ENCODE measurements at regions not wholly inside any gene's neighbourhood (a gene's known extent, or its start where the extent isn't known, plus 50 kb on each side); places are given as distances from the start of the nearest gene placed in this dataset.

DNA sequence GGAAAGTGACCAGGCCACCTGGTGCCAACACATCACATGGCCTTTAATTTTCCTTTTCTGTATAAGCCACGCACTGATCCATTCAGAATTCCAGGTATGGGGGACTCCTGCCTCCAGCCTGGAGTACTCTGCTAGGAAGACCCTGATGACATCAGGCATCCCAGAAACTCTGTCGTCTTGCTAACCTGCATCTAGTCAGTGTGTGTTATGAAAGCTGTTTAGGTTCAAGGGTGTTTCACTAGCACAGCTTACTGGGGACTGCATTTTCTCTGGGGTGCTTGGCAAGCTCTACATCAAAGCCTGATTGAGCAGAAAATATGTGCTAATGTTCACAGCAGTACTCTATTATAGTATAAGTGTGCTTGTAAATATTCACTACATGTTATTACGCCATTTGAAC is 100.6 kb upstream of the MGMT start:
- Mint-ChIP-seq H3K4me1 (ENCODE audit: low read depth in 2 of 2) (no peaks in the 10 kb centered on the region), H3K27me3 (peaks cover 25 to 36% of the 10 kb centered on the region in 2 donors), H3K27ac (no peak overlapping the region), H3K36me3 (ENCODE audit: insufficient read depth) (peaks cover 2% of the 10 kb centered on the region), H3K9me3 (no peaks in the 10 kb centered on the region), H3K4me3 (no peak overlapping the region)
- DNase-seq (no peak), ATAC-seq (replicated peaks) (no peak)

GRCh38 chr10:129369566-129369965 is 97.5 kb upstream of the MGMT start:
- H3K4me1 Mint-ChIP-seq (ENCODE audit: low read depth in 2 of 2): no peaks in the 10 kb centered on the region
- H3K9me3 Mint-ChIP-seq: no peaks in the 10 kb centered on the region
- ATAC-seq (replicated peaks): no peak
- no peak overlapping the region for H3K4me3 Mint-ChIP-seq
- no peak for DNase-seq
- peaks cover 20 to 54% of the 10 kb centered on the region in 2 donors for H3K27me3 Mint-ChIP-seq
- H3K36me3 Mint-ChIP-seq (ENCODE audit: insufficient read depth): no peaks in the 10 kb centered on the region
- no peak overlapping the region for H3K27ac Mint-ChIP-seq

GRCh38 chr10:129371541-129371940 is 95.5 kb upstream of the MGMT start:
- DNase-seq (no peak), ATAC-seq (replicated peaks) (no peak)
- H3K9me3 Mint-ChIP-seq: no peaks in the 10 kb centered on the region
- peaks cover 20 to 54% of the 10 kb centered on the region in 2 donors for H3K27me3 Mint-ChIP-seq
- H3K27ac Mint-ChIP-seq: no peak overlapping the region
- no peaks in the 10 kb centered on the region for H3K4me1 Mint-ChIP-seq (ENCODE audit: low read depth in 2 of 2)
- H3K36me3 Mint-ChIP-seq (ENCODE audit: insufficient read depth): no peaks in the 10 kb centered on the region
- no peak overlapping the region for H3K4me3 Mint-ChIP-seq

GRCh38 chr10:129372172-129372571 is 94.9 kb upstream of the MGMT start:
- ATAC-seq (replicated peaks): no peak
- Mint-ChIP-seq H3K9me3 (no peaks in the 10 kb centered on the region), H3K4me3 (no peak overlapping the region), H3K4me1 (ENCODE audit: low read depth in 2 of 2) (no peaks in the 10 kb centered on the region), H3K27ac (no peak overlapping the region), H3K27me3 (peaks cover 21 to 54% of the 10 kb centered on the region in 2 donors), H3K36me3 (ENCODE audit: insufficient read depth) (no peaks in the 10 kb centered on the region)
- no peak for DNase-seq

DNA sequence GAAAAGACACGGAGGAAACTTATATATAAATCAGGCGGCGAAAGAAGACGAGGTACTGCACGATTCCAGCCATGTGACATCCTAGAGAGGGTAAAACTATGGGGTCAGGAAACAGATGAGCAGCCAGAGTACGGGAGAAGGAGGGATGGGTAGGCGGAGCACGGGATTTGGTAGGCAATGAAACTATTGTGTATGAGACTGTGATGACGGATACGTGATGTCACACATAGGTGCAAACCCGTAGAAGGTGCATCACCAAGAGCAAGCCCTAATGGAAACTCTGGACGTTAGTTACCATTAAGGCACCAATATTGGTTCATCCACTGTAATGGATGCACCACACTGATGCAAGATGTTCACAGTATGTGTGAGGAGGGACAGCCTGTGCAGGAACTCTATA is 93.8 kb upstream of the MGMT start:
- DNase-seq (no peak), ATAC-seq (replicated peaks) (no peak)
- Mint-ChIP-seq H3K4me3 (no peak overlapping the region), H3K27me3 (peaks cover 32 to 54% of the 10 kb centered on the region in 2 donors), H3K4me1 (ENCODE audit: low read depth in 2 of 2) (no peaks in the 10 kb centered on the region), H3K9me3 (no peaks in the 10 kb centered on the region), H3K36me3 (ENCODE audit: insufficient read depth) (no peaks in the 10 kb centered on the region), H3K27ac (no peak overlapping the region)

- Mint-ChIP-seq H3K4me3 (no peak overlapping the region), H3K27ac (no peak overlapping the region), H3K4me1 (ENCODE audit: low read depth in 2 of 2) (no peaks in the 10 kb centered on the region), H3K9me3 (no peaks in the 10 kb centered on the region), H3K36me3 (ENCODE audit: insufficient read depth) (no peaks in the 10 kb centered on the region), H3K27me3 (peaks cover 37 to 54% of the 10 kb centered on the region in 2 donors)
- DNase-seq: no peak
- ATAC-seq (replicated peaks): no peak
Observed at GRCh38 chr10:129373718-129374117, 93.3 kb upstream of the MGMT start.

DNA sequence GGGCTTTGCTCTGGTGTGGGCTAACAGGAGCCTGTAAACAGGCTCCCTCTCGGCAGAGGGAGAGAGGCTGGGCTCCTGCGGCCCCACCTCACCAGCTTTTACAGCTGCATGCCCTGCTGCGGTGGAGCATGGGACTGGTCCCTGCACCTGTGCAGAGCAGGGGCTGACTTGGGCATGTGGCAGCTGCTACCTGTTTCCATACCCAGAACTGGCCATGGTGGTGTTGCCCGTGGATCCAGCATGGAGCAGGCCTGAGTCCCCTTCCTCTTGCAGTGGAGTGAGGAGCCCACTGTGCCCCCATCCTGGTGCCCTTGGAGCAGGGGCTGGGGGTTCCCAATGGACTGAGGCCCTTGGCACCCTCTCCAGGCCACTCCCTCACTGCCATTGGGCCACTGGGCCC is 91.9 kb upstream of the MGMT start:
- Mint-ChIP-seq H3K36me3 (ENCODE audit: insufficient read depth) (no peaks in the 10 kb centered on the region), H3K27me3 (peaks cover 38 to 49% of the 10 kb centered on the region in 2 donors), H3K9me3 (no peaks in the 10 kb centered on the region), H3K4me1 (ENCODE audit: low read depth in 2 of 2) (no peaks in the 10 kb centered on the region), H3K27ac (no peak overlapping the region), H3K4me3 (no peak overlapping the region)
- ATAC-seq (replicated peaks) (no peak), DNase-seq (no peak)

- Mint-ChIP-seq H3K27me3 (peaks cover 38 to 49% of the 10 kb centered on the region in 2 donors), H3K9me3 (no peaks in the 10 kb centered on the region), H3K4me3 (no peak overlapping the region), H3K36me3 (ENCODE audit: insufficient read depth) (no peaks in the 10 kb centered on the region), H3K4me1 (ENCODE audit: low read depth in 2 of 2) (no peaks in the 10 kb centered on the region), H3K27ac (no peak overlapping the region)
- ATAC-seq (replicated peaks) (no peak), DNase-seq (no peak)
Observed at GRCh38 chr10:129375912-129376311, 91.1 kb upstream of the MGMT start.

- no peaks in the 10 kb centered on the region for H3K9me3 Mint-ChIP-seq
- no peak for DNase-seq
- H3K4me3 Mint-ChIP-seq: no peak overlapping the region
- peaks cover 24 to 32% of the 10 kb centered on the region in 2 donors for H3K27me3 Mint-ChIP-seq
- H3K27ac Mint-ChIP-seq: no peak overlapping the region
- no peak for ATAC-seq (replicated peaks)
- no peaks in the 10 kb centered on the region for H3K36me3 Mint-ChIP-seq (ENCODE audit: insufficient read depth)
- no peaks in the 10 kb centered on the region for H3K4me1 Mint-ChIP-seq (ENCODE audit: low read depth in 2 of 2)
Observed at GRCh38 chr10:129380279-129380678, 86.8 kb upstream of the MGMT start.

- H3K27ac Mint-ChIP-seq: no peak overlapping the region
- no peaks in the 10 kb centered on the region for H3K9me3 Mint-ChIP-seq
Observed at GRCh38 chr10:129381741-129382140, 85.3 kb upstream of the MGMT start.

DNA sequence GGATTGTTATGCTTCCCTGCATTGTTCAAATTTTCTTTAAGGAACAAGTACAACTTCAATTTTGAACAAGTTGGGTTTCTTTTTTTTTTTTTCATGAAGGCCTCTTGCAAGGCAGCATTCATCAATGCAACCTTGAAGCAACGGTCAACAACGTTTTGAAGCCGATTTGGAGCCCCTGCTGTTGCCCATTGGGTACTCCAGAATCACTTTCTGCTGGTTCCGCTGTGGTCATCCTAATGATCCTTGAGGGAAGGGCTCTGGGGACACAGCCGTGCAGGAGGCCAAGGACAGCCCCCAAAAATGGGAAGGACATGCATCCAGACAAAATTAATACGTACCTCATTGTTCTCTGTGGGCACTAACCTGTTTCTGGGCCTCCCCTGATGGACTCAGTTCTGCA is 84.6 kb upstream of the MGMT start:
- H3K27me3 Mint-ChIP-seq: peaks cover 24 to 34% of the 10 kb centered on the region in 2 donors
- H3K9me3 Mint-ChIP-seq: no peaks in the 10 kb centered on the region
- no peaks in the 10 kb centered on the region for H3K36me3 Mint-ChIP-seq (ENCODE audit: insufficient read depth)
- H3K27ac Mint-ChIP-seq: no peak overlapping the region
- no peaks in the 10 kb centered on the region for H3K4me1 Mint-ChIP-seq (ENCODE audit: low read depth in 2 of 2)
- no peak for ATAC-seq (replicated peaks)
- no peak for DNase-seq
- no peak overlapping the region for H3K4me3 Mint-ChIP-seq

More at GRCh38 chr10:129381741-129382140, 85.3 kb upstream of the MGMT start:
- Mint-ChIP-seq H3K27me3 (peaks cover 24 to 38% of the 10 kb centered on the region in 2 donors), H3K36me3 (ENCODE audit: insufficient read depth) (no peaks in the 10 kb centered on the region), H3K4me3 (no peak overlapping the region), H3K4me1 (ENCODE audit: low read depth in 2 of 2) (no peaks in the 10 kb centered on the region)
- ATAC-seq (replicated peaks) (no peak), DNase-seq (no peak)

DNA sequence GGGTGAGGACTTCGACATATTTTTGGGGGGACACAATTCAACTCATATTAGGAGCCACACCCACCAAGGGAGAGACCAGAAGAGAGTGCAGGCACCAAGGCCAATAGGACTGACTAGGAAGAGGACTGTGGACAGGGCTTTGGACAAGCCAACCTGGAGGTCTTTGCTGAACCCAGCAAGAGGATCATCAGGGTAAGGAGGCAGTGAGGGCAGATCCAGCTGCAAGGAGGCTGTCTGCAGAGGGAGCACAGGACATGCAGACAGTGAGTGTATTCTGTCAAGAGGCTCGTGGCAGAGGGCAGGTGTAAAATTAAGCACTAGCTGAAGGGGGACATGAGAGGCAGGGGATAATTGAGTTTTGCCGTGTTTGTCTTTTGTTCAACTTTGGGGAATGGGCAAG is 83.4 kb upstream of the MGMT start:
- peaks cover 17 to 23% of the 10 kb centered on the region in 2 donors for H3K27me3 Mint-ChIP-seq
- no peak overlapping the region for H3K4me3 Mint-ChIP-seq
- no peaks in the 10 kb centered on the region for H3K36me3 Mint-ChIP-seq (ENCODE audit: insufficient read depth)
- no peaks in the 10 kb centered on the region for H3K4me1 Mint-ChIP-seq (ENCODE audit: low read depth in 2 of 2)
- no peaks in the 10 kb centered on the region for H3K9me3 Mint-ChIP-seq
- ATAC-seq (replicated peaks) (no peak), DNase-seq (no peak)
- no peak overlapping the region for H3K27ac Mint-ChIP-seq

- H3K4me1 Mint-ChIP-seq (ENCODE audit: low read depth in 2 of 2): no peaks in the 10 kb centered on the region
- no peak for DNase-seq
- peak overlapping the region in 1 of 2 donors; percentile 78 for H3K27ac Mint-ChIP-seq
- ATAC-seq (replicated peaks): no peak
- peaks cover 23 to 24% of the 10 kb centered on the region in 2 donors for H3K27me3 Mint-ChIP-seq
- no peaks in the 10 kb centered on the region for H3K9me3 Mint-ChIP-seq
- no peak overlapping the region for H3K4me3 Mint-ChIP-seq
- no peaks in the 10 kb centered on the region for H3K36me3 Mint-ChIP-seq (ENCODE audit: insufficient read depth)
Observed at GRCh38 chr10:129385600-129385999, 81.4 kb upstream of the MGMT start.

DNA sequence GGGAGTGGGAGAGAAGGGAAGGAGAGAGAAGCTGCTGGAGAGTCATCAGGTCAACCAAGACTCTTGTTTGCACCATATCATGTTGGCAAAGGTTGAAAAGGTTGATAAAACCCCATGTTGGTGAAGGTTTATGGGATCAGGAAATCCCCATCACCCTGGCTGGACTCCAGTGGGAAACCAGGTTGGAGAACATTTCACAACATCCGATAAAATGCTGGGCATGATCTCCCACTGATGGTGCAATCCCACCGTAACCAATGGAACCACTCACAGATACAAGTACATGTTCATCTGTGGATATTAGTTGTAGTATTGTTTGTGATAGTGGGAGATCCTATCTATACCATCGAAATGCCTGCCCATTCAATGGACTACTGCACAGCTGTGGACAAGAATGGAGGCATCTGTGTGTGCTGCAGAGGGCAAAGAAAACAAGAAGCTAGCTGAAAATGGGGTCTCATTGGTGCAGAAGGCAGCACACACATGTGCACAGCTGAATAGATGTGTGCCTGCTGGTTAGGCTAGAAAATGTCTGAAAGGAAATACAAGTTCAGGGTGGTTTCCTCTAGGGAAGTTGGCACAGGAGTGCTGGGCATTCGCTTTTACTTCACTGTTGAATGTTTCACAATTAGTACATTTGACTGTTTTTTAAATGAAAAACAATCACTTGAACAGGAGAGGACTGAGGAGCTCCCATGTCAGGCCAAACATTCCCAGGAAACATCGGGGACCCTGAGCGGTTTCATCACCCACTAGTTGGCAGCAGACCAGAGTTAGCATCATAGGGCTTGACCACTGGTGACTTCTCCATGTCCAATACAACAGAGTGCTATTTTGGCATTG is 80.4 kb upstream of the MGMT start:
- Mint-ChIP-seq H3K4me1 (ENCODE audit: low read depth in 2 of 2) (no peaks in the 10 kb centered on the region), H3K4me3 (no peak overlapping the region), H3K27me3 (peaks cover 29 to 30% of the 10 kb centered on the region in 2 donors), H3K9me3 (no peaks in the 10 kb centered on the region), H3K27ac (no peak overlapping the region), H3K36me3 (ENCODE audit: insufficient read depth) (no peaks in the 10 kb centered on the region)
- DNase-seq (no peak), ATAC-seq (replicated peaks) (no peak)

Data from effector memory CD8-positive, alpha-beta T cell (primary cell).